Activated CD8-positive, alpha-beta T cell treated with anti-CD3 and anti-CD28 coated beads, Interleukin-2, amount 10 ng/mL, durations not matched to agents 7 days and 5 days (primary cell): ENCODE measurements at regions not wholly inside any gene's neighbourhood (a gene's known extent, or its start where the extent isn't known, plus 50 kb on each side); places are given as distances from the start of the nearest gene placed in this dataset.
"Not testable (repeated sequence)": the region's sequence is repeated elsewhere in the genome, so short reads cannot be mapped to it uniquely, and the experiment has no call there.

Source experiments
- ATAC-seq: fragments of 150-1000 bp; cut with Tn5 transposase; one replicate; pipeline ENCODE4 v1.10.0; 2021; ENCODE audit warnings: moderate library complexity
- CTCF ChIA-PET: fragments of 350-600 bp; sonication (Branson Sonifier 250); formaldehyde crosslinking; loops from one replicate; lab custom pipeline; 2021; ENCODE audit warnings: antibody characterized with exemption; lab: Charles Lee
- POLR2A ChIA-PET: fragments of 350-600 bp; sonication (Branson Sonifier 250); formaldehyde crosslinking; loops from one replicate; lab custom pipeline; 2021; ENCODE audit warnings: antibody characterized with exemption; lab: Charles Lee
- DNase-seq: peaks from one replicate; pipeline ENCODE4 v3.0.0-alpha.2; 2020
- H3K27ac Mint-ChIP-seq: one replicate; pipeline ENCODE4 v1.8.0; 2021; ENCODE audit warnings: mild to moderate bottlenecking, mixed read lengths
- H3K27me3 Mint-ChIP-seq: one replicate; pipeline ENCODE4 v1.8.0; 2021; ENCODE audit warnings: low read depth, mixed read lengths
- H3K36me3 Mint-ChIP-seq: one replicate; pipeline ENCODE4 v1.8.0; 2021; ENCODE audit warnings: low read depth, mixed read lengths
- H3K4me1 Mint-ChIP-seq: one replicate; pipeline ENCODE4 v1.8.0; 2021; ENCODE audit warnings: low read depth, mixed read lengths
- H3K4me3 Mint-ChIP-seq: one replicate; pipeline ENCODE4 v1.8.0; 2021; ENCODE audit warnings: mild to moderate bottlenecking, mixed read lengths
- H3K9me3 Mint-ChIP-seq: one replicate; pipeline ENCODE4 v1.8.0; 2022; ENCODE audit warnings: mixed read lengths; ENCODE audit not compliant: insufficient read depth

- H3K36me3 Mint-ChIP-seq, H3K27me3 Mint-ChIP-seq, DNase-seq, H3K4me1 Mint-ChIP-seq, POLR2A ChIA-PET, CTCF ChIA-PET, H3K9me3 Mint-ChIP-seq, H3K27ac Mint-ChIP-seq, ATAC-seq, H3K4me3 Mint-ChIP-seq: not testable (repeated sequence)
Observed at GRCh38 chr13:18322821-18323220, 858.8 kb downstream of the TUBA3C start.

- POLR2A ChIA-PET, DNase-seq, H3K4me1 Mint-ChIP-seq, H3K36me3 Mint-ChIP-seq, H3K9me3 Mint-ChIP-seq, CTCF ChIA-PET, H3K27me3 Mint-ChIP-seq, ATAC-seq, H3K27ac Mint-ChIP-seq, H3K4me3 Mint-ChIP-seq: not testable (repeated sequence)
Observed at GRCh38 chr13:18319653-18320052, 862.0 kb downstream of the TUBA3C start.

- ATAC-seq, H3K27me3 Mint-ChIP-seq, H3K36me3 Mint-ChIP-seq, POLR2A ChIA-PET, H3K27ac Mint-ChIP-seq, H3K4me1 Mint-ChIP-seq, H3K9me3 Mint-ChIP-seq, CTCF ChIA-PET, H3K4me3 Mint-ChIP-seq, DNase-seq: not testable (repeated sequence)
Observed at GRCh38 chr13:18303240-18303813, 878.3 kb downstream of the TUBA3C start.

GRCh38 chr13:18300968-18301367 is 880.7 kb downstream of the TUBA3C start:
- H3K27me3 Mint-ChIP-seq, CTCF ChIA-PET, H3K36me3 Mint-ChIP-seq, H3K27ac Mint-ChIP-seq, ATAC-seq, H3K9me3 Mint-ChIP-seq, H3K4me1 Mint-ChIP-seq, POLR2A ChIA-PET, H3K4me3 Mint-ChIP-seq, DNase-seq: not testable (repeated sequence)

GRCh38 chr13:18297359-18297758 is 884.3 kb downstream of the TUBA3C start:
- DNase-seq, CTCF ChIA-PET, POLR2A ChIA-PET, H3K27me3 Mint-ChIP-seq, H3K4me3 Mint-ChIP-seq, H3K4me1 Mint-ChIP-seq, ATAC-seq, H3K9me3 Mint-ChIP-seq, H3K27ac Mint-ChIP-seq, H3K36me3 Mint-ChIP-seq: not testable (repeated sequence)

- H3K27me3 Mint-ChIP-seq, H3K4me1 Mint-ChIP-seq, H3K36me3 Mint-ChIP-seq, H3K27ac Mint-ChIP-seq, ATAC-seq, H3K4me3 Mint-ChIP-seq, DNase-seq, POLR2A ChIA-PET, CTCF ChIA-PET, H3K9me3 Mint-ChIP-seq: not testable (repeated sequence)
Observed at GRCh38 chr13:18296617-18297016, 885.0 kb downstream of the TUBA3C start.

- H3K27ac Mint-ChIP-seq, ATAC-seq, CTCF ChIA-PET, H3K36me3 Mint-ChIP-seq, H3K4me1 Mint-ChIP-seq, H3K4me3 Mint-ChIP-seq, H3K9me3 Mint-ChIP-seq, H3K27me3 Mint-ChIP-seq, DNase-seq, POLR2A ChIA-PET: not testable (repeated sequence)
Observed at GRCh38 chr13:18294311-18294710, 887.3 kb downstream of the TUBA3C start.

- H3K9me3 Mint-ChIP-seq, ATAC-seq, H3K4me1 Mint-ChIP-seq, DNase-seq, H3K27me3 Mint-ChIP-seq, H3K27ac Mint-ChIP-seq, CTCF ChIA-PET, POLR2A ChIA-PET, H3K36me3 Mint-ChIP-seq, H3K4me3 Mint-ChIP-seq: not testable (repeated sequence)
Observed at GRCh38 chr13:18286848-18287247, 894.8 kb downstream of the TUBA3C start.

- H3K36me3 Mint-ChIP-seq, H3K4me1 Mint-ChIP-seq, H3K27me3 Mint-ChIP-seq, POLR2A ChIA-PET, ATAC-seq, CTCF ChIA-PET, H3K4me3 Mint-ChIP-seq, DNase-seq, H3K9me3 Mint-ChIP-seq, H3K27ac Mint-ChIP-seq: not testable (repeated sequence)
Observed at GRCh38 chr13:18285663-18286062, 896.0 kb downstream of the TUBA3C start.

GRCh38 chr13:18284040-18284439 is 897.6 kb downstream of the TUBA3C start:
- CTCF ChIA-PET, H3K4me3 Mint-ChIP-seq, POLR2A ChIA-PET, H3K4me1 Mint-ChIP-seq, H3K36me3 Mint-ChIP-seq, H3K27me3 Mint-ChIP-seq, ATAC-seq, H3K9me3 Mint-ChIP-seq, DNase-seq, H3K27ac Mint-ChIP-seq: not testable (repeated sequence)

GRCh38 chr13:18281829-18282597 is 899.6 kb downstream of the TUBA3C start:
- H3K9me3 Mint-ChIP-seq, POLR2A ChIA-PET, H3K27me3 Mint-ChIP-seq, ATAC-seq, H3K4me1 Mint-ChIP-seq, DNase-seq, H3K4me3 Mint-ChIP-seq, H3K36me3 Mint-ChIP-seq, H3K27ac Mint-ChIP-seq, CTCF ChIA-PET: not testable (repeated sequence)

- ATAC-seq, DNase-seq, CTCF ChIA-PET, H3K36me3 Mint-ChIP-seq, POLR2A ChIA-PET, H3K27ac Mint-ChIP-seq, H3K27me3 Mint-ChIP-seq, H3K4me3 Mint-ChIP-seq, H3K4me1 Mint-ChIP-seq, H3K9me3 Mint-ChIP-seq: not testable (repeated sequence)
Observed at GRCh38 chr13:18280904-18281828, 900.5 kb downstream of the TUBA3C start.
